Osteocyte (in vitro differentiated cells): ENCODE measurements at regions not wholly inside any gene's neighbourhood (a gene's known extent, or its start where the extent isn't known, plus 50 kb on each side); places are given as distances from the start of the nearest gene placed in this dataset.
A peak's percentile ranks its signal among the peaks of the same experiment; 100 is the strongest.

ENCODE experiments used
- DNase-seq: peaks from one replicate; pipeline ENCODE4 v3.0.0; 2021; ENCODE audit warnings: mixed read lengths; ENCODE audit not compliant: unreplicated experiment; ENCODE audit errors: extremely low spot score
- H3K27ac Mint-ChIP-seq: one replicate; pipeline ENCODE4 v1.8.0; 2021; ENCODE audit warnings: mild to moderate bottlenecking, mixed read lengths; ENCODE audit not compliant: unreplicated experiment
- H3K27me3 Mint-ChIP-seq: one replicate; pipeline ENCODE4 v1.8.0; 2021; ENCODE audit warnings: mixed read lengths; ENCODE audit not compliant: unreplicated experiment
- H3K36me3 Mint-ChIP-seq: one replicate; pipeline ENCODE4 v1.8.0; 2021; ENCODE audit warnings: mixed read lengths; ENCODE audit not compliant: unreplicated experiment
- H3K4me1 Mint-ChIP-seq: one replicate; pipeline ENCODE4 v1.8.0; 2021; ENCODE audit warnings: mixed read lengths; ENCODE audit not compliant: unreplicated experiment
- H3K4me3 Mint-ChIP-seq: one replicate; pipeline ENCODE4 v1.8.0; 2021; ENCODE audit warnings: mild to moderate bottlenecking, moderate library complexity, mixed read lengths; ENCODE audit not compliant: unreplicated experiment
- H3K9me3 Mint-ChIP-seq: one replicate; pipeline ENCODE4 v1.8.0; 2021; ENCODE audit warnings: mixed read lengths; ENCODE audit not compliant: unreplicated experiment
- CTCF ChIP-seq: fragments of 200-600 bp; sonication (generic); IDR thresholded peaks from 2 replicates; pipeline ENCODE4 v1.5.0; 2021; ENCODE audit warnings: antibody characterized with exemption, mild to moderate bottlenecking, moderate library complexity

- TF ChIP-seq CTCF: peak; percentile 20
- no peak for DNase-seq
- peaks cover 2% of the 10 kb centered on the region for H3K27me3 Mint-ChIP-seq
- H3K27ac Mint-ChIP-seq: no peak overlapping the region
- peaks cover 7% of the 10 kb centered on the region for H3K4me1 Mint-ChIP-seq
- H3K36me3 Mint-ChIP-seq: no peaks in the 10 kb centered on the region
- H3K9me3 Mint-ChIP-seq: no peaks in the 10 kb centered on the region
- no peak overlapping the region for H3K4me3 Mint-ChIP-seq
These were observed 308.5 kb downstream of the BMP7 start for GRCh38 chr20:56957737-56958553.

- no peak overlapping the region for H3K4me3 Mint-ChIP-seq
- H3K27ac Mint-ChIP-seq: no peak overlapping the region
- no peaks in the 10 kb centered on the region for H3K9me3 Mint-ChIP-seq
- no peaks in the 10 kb centered on the region for H3K27me3 Mint-ChIP-seq
- H3K4me1 Mint-ChIP-seq: peaks cover 8% of the 10 kb centered on the region
- H3K36me3 Mint-ChIP-seq: no peaks in the 10 kb centered on the region
- DNase-seq: no peak
- peak; percentile 35 for TF ChIP-seq CTCF
These were observed 301.5 kb downstream of the BMP7 start for GRCh38 chr20:56964901-56965300.

GRCh38 chr20:56967916-56968315 lies 298.5 kb downstream of the BMP7 start:
- H3K27me3 Mint-ChIP-seq: no peaks in the 10 kb centered on the region
- H3K36me3 Mint-ChIP-seq: no peaks in the 10 kb centered on the region
- DNase-seq: no peak
- peaks cover 8% of the 10 kb centered on the region for H3K4me1 Mint-ChIP-seq
- no peak overlapping the region for H3K4me3 Mint-ChIP-seq
- H3K9me3 Mint-ChIP-seq: no peaks in the 10 kb centered on the region
- no peak for TF ChIP-seq CTCF
- H3K27ac Mint-ChIP-seq: no peak overlapping the region

GRCh38 chr20:56968376-56969048 lies 297.9 kb downstream of the BMP7 start:
- Mint-ChIP-seq H3K4me3 (no peak overlapping the region), H3K27me3 (no peaks in the 10 kb centered on the region), H3K27ac (no peak overlapping the region), H3K9me3 (no peaks in the 10 kb centered on the region), H3K4me1 (peaks cover 13% of the 10 kb centered on the region), H3K36me3 (no peaks in the 10 kb centered on the region)
- no peak for DNase-seq
- no peak for TF ChIP-seq CTCF

- no peak overlapping the region for H3K27ac Mint-ChIP-seq
- TF ChIP-seq CTCF: peak; percentile 87
- no peaks in the 10 kb centered on the region for H3K36me3 Mint-ChIP-seq
- no peaks in the 10 kb centered on the region for H3K27me3 Mint-ChIP-seq
- peaks cover 31% of the 10 kb centered on the region for H3K4me1 Mint-ChIP-seq
- no peaks in the 10 kb centered on the region for H3K9me3 Mint-ChIP-seq
- H3K4me3 Mint-ChIP-seq: no peak overlapping the region
- no peak for DNase-seq
These were observed 291.8 kb downstream of the BMP7 start for GRCh38 chr20:56974499-56975250.
